Breast epithelium (tissue), 4 donors: ENCODE measurements at regions not wholly inside any gene's neighbourhood (a gene's known extent, or its start where the extent isn't known, plus 50 kb on each side); places are given as distances from the start of the nearest gene placed in this dataset.

Experiments
- DNase-seq, 2 donors: peaks; one replicate each; pipeline ENCODE4 v3.0.0-alpha.2; 2019; ENCODE audit warnings: low spot score in 2 of 2
- H3K27ac ChIP-seq, 2 donors: fragments of 200-600 bp; sonication (generic) in 1 of 2; one replicate each; pipeline ENCODE4 v1.5.1; 2016 to 2019; ENCODE audit warnings: mild to moderate bottlenecking in 1 of 2
- H3K27me3 ChIP-seq, 2 donors: fragments of 200-600 bp; sonication (generic) in 1 of 2; one replicate each; pipeline versions ENCODE4 v1.5.1 to v1.6.0; 2017 to 2019; ENCODE audit warnings: control low read depth in 1 of 2, mild to moderate bottlenecking in 1 of 2
- H3K36me3 ChIP-seq: fragments of 200-600 bp; one replicate; pipeline ENCODE4 v1.5.1; 2019
- H3K4me1 ChIP-seq, 2 donors: fragments of 200-600 bp; sonication (generic); one replicate each; pipeline ENCODE4 v1.5.1; 2016 to 2019; ENCODE audit warnings: control low read depth in 1 of 2
- H3K4me3 ChIP-seq, 3 donors: fragments of 200-600 bp; sonication (generic); 1 replicate in 2 of 3; 2 replicates in 1 of 3; pipeline ENCODE4 v1.5.1; 2016 to 2019; ENCODE audit warnings: mild to moderate bottlenecking in 3 of 3, moderate library complexity in 2 of 3
- H3K9me3 ChIP-seq, 2 donors: fragments of 200-600 bp; sonication (generic) in 1 of 2; one replicate each; pipeline ENCODE4 v1.5.1; 2016 to 2019; ENCODE audit warnings: control low read depth in 1 of 2
- CTCF ChIP-seq, 3 donors: fragments of 450-650 bp; IDR thresholded peaks; one replicate each; pipeline ENCODE4 v1.5.1; 2016 to 2017; ENCODE audit warnings: antibody characterized with exemption in 3 of 3, mild to moderate bottlenecking in 3 of 3, moderate library complexity in 3 of 3
- POLR2A ChIP-seq: fragments of 450-650 bp; IDR thresholded peaks from one replicate; pipeline ENCODE4 v1.6.1; 2016; ENCODE audit warnings: antibody characterized with exemption, mild to moderate bottlenecking, moderate library complexity
- POLR2AphosphoS5 ChIP-seq, 3 donors: sonication (generic); formaldehyde crosslinking; IDR thresholded peaks; one replicate each; pipeline ENCODE4 v1.6.1; 2017; ENCODE audit warnings: antibody characterized with exemption in 3 of 3
- intact Hi-C: fragments of 100-400 bp; cut with DNase I; formaldehyde crosslinking; loops from one replicate; pipeline ENCODE4 v1.15.1; 2023; ENCODE audit warnings: low total_unique reads

GRCh38 chr2:221653182-221653581, 81.1 kb upstream of the EPHA4 start:
- Histone ChIP-seq H3K27ac (no peak overlapping the region), H3K4me1 (no peaks in the 10 kb centered on the region), H3K9me3 (no peaks in the 10 kb centered on the region), H3K4me3 (no peak overlapping the region), H3K27me3 (no peaks in the 10 kb centered on the region), H3K36me3 (no peaks in the 10 kb centered on the region)
- TF ChIP-seq POLR2A (no peak), POLR2AphosphoS5 (IDR thresholded peaks at IDR 0.05) (no peak), CTCF (IDR thresholded peaks at IDR 0.05) (no peak)
- no peak for DNase-seq
- intact Hi-C loops = no loop called here

GRCh38 chr2:221649051-221649775, 77.1 kb upstream of the EPHA4 start:
- no peak for TF ChIP-seq POLR2A
- no peak overlapping the region for H3K27ac ChIP-seq
- intact Hi-C loops = no loop called here
- no peak for DNase-seq
- no peaks in the 10 kb centered on the region for H3K27me3 ChIP-seq
- H3K36me3 ChIP-seq = no peaks in the 10 kb centered on the region
- no peaks in the 10 kb centered on the region for H3K4me1 ChIP-seq
- H3K9me3 ChIP-seq = no peaks in the 10 kb centered on the region
- H3K4me3 ChIP-seq = no peak overlapping the region

- no peaks in the 10 kb centered on the region for H3K36me3 ChIP-seq
- no peak for DNase-seq
- H3K27ac ChIP-seq = no peak overlapping the region
- intact Hi-C loops = no loop called here
- H3K27me3 ChIP-seq = no peaks in the 10 kb centered on the region
- no peaks in the 10 kb centered on the region for H3K9me3 ChIP-seq
- TF ChIP-seq POLR2AphosphoS5 (IDR thresholded peaks at IDR 0.05) (no peak), CTCF (IDR thresholded peaks at IDR 0.05) (no peak), POLR2A (no peak)
- no peaks in the 10 kb centered on the region for H3K4me1 ChIP-seq
- H3K4me3 ChIP-seq = no peak overlapping the region
These were observed 70.3 kb upstream of the EPHA4 start for GRCh38 chr2:221642447-221642846.

- no peaks in the 10 kb centered on the region for H3K4me1 ChIP-seq
- TF ChIP-seq POLR2AphosphoS5 (IDR thresholded peaks at IDR 0.05) (no peak), CTCF (IDR thresholded peaks at IDR 0.05) (no peak), POLR2A (no peak)
- intact Hi-C loops = no loop called here
- DNase-seq = no peak
- no peaks in the 10 kb centered on the region for H3K27me3 ChIP-seq
- H3K27ac ChIP-seq = no peak overlapping the region
- H3K9me3 ChIP-seq = no peaks in the 10 kb centered on the region
- H3K4me3 ChIP-seq = no peak overlapping the region
- no peaks in the 10 kb centered on the region for H3K36me3 ChIP-seq
These were observed 69.2 kb upstream of the EPHA4 start for GRCh38 chr2:221641181-221641871.

- Histone ChIP-seq H3K27ac (no peak overlapping the region), H3K27me3 (no peaks in the 10 kb centered on the region), H3K4me1 (no peaks in the 10 kb centered on the region), H3K36me3 (no peaks in the 10 kb centered on the region), H3K4me3 (no peak overlapping the region), H3K9me3 (no peaks in the 10 kb centered on the region)
- intact Hi-C loops = no loop called here
- TF ChIP-seq POLR2A (no peak), POLR2AphosphoS5 (IDR thresholded peaks at IDR 0.05) (no peak), CTCF (IDR thresholded peaks at IDR 0.05) (no peak)
- no peak for DNase-seq
These were observed 68.6 kb upstream of the EPHA4 start for GRCh38 chr2:221640686-221641085.
